Calu3 (cell line): ENCODE measurements at regions not wholly inside any gene's neighbourhood (a gene's known extent, or its start where the extent isn't known, plus 50 kb on each side); places are given as distances from the start of the nearest gene placed in this dataset.

Source experiments
- BruUV-seq: library from RNA; stranded (reverse); fragments of 400-500 nt; replicated peaks from 2 replicates; lab custom pipeline; 2021; lab: Mats Ljungman, UMichigan
- CTCF ChIA-PET: fragments of 300-600 bp; sonication (Branson Sonifier 250); formaldehyde crosslinking; loops from one replicate; lab custom pipeline; 2022; ENCODE audit warnings: antibody characterized with exemption; lab: Charles Lee
- DNase-seq: peaks from one replicate; pipeline ENCODE4 v3.0.0; 2022
- H3K27ac Mint-ChIP-seq: one replicate; pipeline ENCODE4 v1.8.0; 2022; ENCODE audit warnings: mixed read lengths; ENCODE audit not compliant: unreplicated experiment
- H3K27me3 Mint-ChIP-seq: one replicate; pipeline ENCODE4 v1.8.0; 2022; ENCODE audit warnings: mixed read lengths; ENCODE audit not compliant: unreplicated experiment
- H3K36me3 Mint-ChIP-seq: one replicate; pipeline ENCODE4 v1.8.0; 2022; ENCODE audit warnings: mild to moderate bottlenecking, moderate library complexity, mixed read lengths; ENCODE audit not compliant: insufficient read depth, unreplicated experiment
- H3K4me1 Mint-ChIP-seq: one replicate; pipeline ENCODE4 v1.8.0; 2022; ENCODE audit warnings: mild to moderate bottlenecking, low read depth, mixed read lengths; ENCODE audit not compliant: unreplicated experiment
- H3K4me3 Mint-ChIP-seq: one replicate; pipeline ENCODE4 v1.8.0; 2022; ENCODE audit warnings: mild to moderate bottlenecking, low read depth, moderate library complexity, mixed read lengths; ENCODE audit not compliant: unreplicated experiment
- H3K9me3 Mint-ChIP-seq: one replicate; pipeline ENCODE4 v1.8.0; 2022; ENCODE audit warnings: low read depth, mixed read lengths; ENCODE audit not compliant: unreplicated experiment
- intact Hi-C: fragments of 100-400 bp; cut with micrococcal nuclease; formaldehyde crosslinking; loops from one replicate; pipeline ENCODE4 v1.10.0; 2022; ENCODE audit not compliant: unreplicated experiment
- TF ChIP-seq, protein P1 (sequence below): fragments of 200-600 bp; IDR thresholded peaks from one replicate; pipeline ENCODE4 v1.8.0; 2022; ENCODE audit warnings: antibody characterized with exemption; ENCODE audit not compliant: unreplicated experiment

DNA sequence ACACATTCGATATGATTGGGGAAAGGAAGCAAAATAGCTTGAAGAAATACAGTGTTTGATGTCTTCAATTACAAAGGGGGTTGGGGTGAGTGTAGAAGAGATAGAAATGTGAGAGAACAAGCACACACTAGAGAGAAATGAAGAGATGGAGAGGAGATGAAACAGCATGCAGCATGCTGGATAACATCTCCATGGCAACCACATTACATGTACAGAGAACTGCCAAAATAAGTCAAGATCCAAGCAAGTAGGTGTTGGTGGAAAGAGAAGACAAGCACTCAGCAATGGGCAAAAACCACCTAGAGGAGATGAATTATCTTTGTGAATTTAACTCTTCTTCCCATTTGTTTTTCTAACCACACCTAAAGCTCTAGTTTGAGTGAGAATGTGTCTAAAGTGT, 289.8 kb downstream of the GRIN2B start:
- Mint-ChIP-seq H3K4me3 (no peak overlapping the region), H3K27ac (no peak overlapping the region), H3K36me3 (no peaks in the 10 kb centered on the region), H3K9me3 (peaks cover 2% of the 10 kb centered on the region), H3K27me3 (peaks cover 54% of the 10 kb centered on the region), H3K4me1 (no peaks in the 10 kb centered on the region)
- intact Hi-C loops, result no loop called here
- no TSS peak for BruUV-seq
- TF ChIP-seq, protein P1, sequence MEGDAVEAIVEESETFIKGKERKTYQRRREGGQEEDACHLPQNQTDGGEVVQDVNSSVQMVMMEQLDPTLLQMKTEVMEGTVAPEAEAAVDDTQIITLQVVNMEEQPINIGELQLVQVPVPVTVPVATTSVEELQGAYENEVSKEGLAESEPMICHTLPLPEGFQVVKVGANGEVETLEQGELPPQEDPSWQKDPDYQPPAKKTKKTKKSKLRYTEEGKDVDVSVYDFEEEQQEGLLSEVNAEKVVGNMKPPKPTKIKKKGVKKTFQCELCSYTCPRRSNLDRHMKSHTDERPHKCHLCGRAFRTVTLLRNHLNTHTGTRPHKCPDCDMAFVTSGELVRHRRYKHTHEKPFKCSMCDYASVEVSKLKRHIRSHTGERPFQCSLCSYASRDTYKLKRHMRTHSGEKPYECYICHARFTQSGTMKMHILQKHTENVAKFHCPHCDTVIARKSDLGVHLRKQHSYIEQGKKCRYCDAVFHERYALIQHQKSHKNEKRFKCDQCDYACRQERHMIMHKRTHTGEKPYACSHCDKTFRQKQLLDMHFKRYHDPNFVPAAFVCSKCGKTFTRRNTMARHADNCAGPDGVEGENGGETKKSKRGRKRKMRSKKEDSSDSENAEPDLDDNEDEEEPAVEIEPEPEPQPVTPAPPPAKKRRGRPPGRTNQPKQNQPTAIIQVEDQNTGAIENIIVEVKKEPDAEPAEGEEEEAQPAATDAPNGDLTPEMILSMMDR, result no peak
- CTCF ChIA-PET, result no interaction called here
- DNase-seq, result no peak

DNA sequence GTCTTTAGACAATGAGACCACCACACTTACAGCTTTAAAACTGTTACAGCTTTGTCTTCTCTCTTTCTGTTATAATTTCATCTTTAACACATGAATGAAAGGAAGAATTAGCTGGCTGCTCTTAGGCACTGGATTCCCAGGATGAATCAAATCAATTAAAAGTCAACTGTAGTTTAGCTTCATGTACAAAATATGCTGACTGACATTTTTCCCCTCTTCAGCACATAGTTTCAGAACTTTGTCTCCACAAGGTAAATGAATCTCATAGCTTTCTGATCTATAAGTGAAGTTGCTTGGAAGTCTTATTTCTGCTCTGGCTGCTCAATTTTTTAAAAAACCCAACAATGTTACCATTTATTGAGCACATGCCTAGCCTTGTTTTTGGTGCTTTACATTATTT, 293.8 kb downstream of the GRIN2B start:
- TF ChIP-seq, protein P1, result no peak
- no TSS peak for BruUV-seq
- intact Hi-C loops, result no loop called here
- Mint-ChIP-seq H3K9me3 (peaks cover 2% of the 10 kb centered on the region), H3K4me1 (no peaks in the 10 kb centered on the region), H3K4me3 (no peak overlapping the region), H3K27ac (no peak overlapping the region), H3K36me3 (no peaks in the 10 kb centered on the region), H3K27me3 (peaks cover 34% of the 10 kb centered on the region)
- DNase-seq, result no peak
- CTCF ChIA-PET, result no interaction called here

DNA sequence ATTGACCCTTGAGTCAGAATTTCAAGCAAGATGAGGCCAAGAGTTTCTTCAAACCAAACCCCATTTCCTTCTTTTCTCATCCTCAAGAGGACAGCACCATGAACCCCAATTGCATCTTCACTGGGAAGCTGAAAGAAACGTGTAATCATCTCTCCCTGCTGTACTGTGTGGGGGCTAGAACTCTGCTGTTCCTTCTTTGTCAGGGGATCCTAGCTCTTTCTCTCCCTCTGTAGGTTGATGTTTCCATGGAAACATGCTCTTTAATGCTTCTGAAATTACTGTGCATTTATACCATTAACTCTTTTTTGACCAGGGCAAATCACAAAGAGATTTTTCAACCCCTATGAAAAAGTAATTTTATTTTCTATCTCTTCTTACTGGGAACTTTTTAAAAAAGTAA, 295.1 kb downstream of the GRIN2B start:
- intact Hi-C loops, result no loop called here
- H3K27me3 Mint-ChIP-seq, result peaks cover 25% of the 10 kb centered on the region
- H3K36me3 Mint-ChIP-seq, result no peaks in the 10 kb centered on the region
- H3K4me3 Mint-ChIP-seq, result no peak overlapping the region
- no peaks in the 10 kb centered on the region for H3K4me1 Mint-ChIP-seq
- TF ChIP-seq, protein P1, result no peak
- no peak for DNase-seq
- H3K9me3 Mint-ChIP-seq, result peaks cover 2% of the 10 kb centered on the region
- BruUV-seq, result no TSS peak
- no peak overlapping the region for H3K27ac Mint-ChIP-seq
- CTCF ChIA-PET, result no interaction called here

DNA sequence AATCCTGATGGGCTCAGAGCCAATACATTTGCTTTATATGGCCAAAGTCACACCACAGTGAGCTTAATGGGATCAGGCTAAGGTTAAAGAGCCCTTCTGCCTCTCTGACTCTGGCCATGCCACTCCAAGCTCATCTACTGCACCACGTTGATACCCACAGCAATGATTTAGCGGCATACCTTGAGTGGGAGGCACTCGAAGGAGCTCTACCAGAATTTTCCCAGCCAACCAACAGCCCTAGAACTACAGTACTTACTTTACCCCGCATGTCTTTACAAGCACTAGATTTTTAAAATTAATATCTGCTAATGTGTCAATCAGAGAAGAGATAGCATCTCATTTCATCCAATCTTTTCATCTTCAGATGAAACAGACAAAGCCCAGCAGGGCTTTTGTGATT, 300.5 kb downstream of the GRIN2B start:
- H3K36me3 Mint-ChIP-seq, result no peaks in the 10 kb centered on the region
- CTCF ChIA-PET, result interaction anchor here (0.6 to 0.7 kb wide), 2 partner anchors 111 to 501 kb away, joined by 5 to 7 read pairs; no protein-coding TSS in a partner anchor

More for the DNA sequence above, 300.5 kb downstream of the GRIN2B start:
- Mint-ChIP-seq H3K4me1 (no peaks in the 10 kb centered on the region), H3K27ac (no peak overlapping the region), H3K9me3 (no peaks in the 10 kb centered on the region), H3K27me3 (peaks cover 25% of the 10 kb centered on the region), H3K4me3 (no peak overlapping the region)
- BruUV-seq, result no TSS peak
- DNase-seq, result no peak
- intact Hi-C loops, result no loop called here
- TF ChIP-seq, protein P1, result no peak
